Left lung (tissue), 4 donors: ENCODE measurements at regions not wholly inside any gene's neighbourhood (a gene's known extent, or its start where the extent isn't known, plus 50 kb on each side); places are given as distances from the start of the nearest gene placed in this dataset.

Experiments
- ATAC-seq: fragments of 200-7000 bp; cut with Tn5 transposase; one replicate; pipeline ENCODE4 v1.9.1; 2020; ENCODE audit warnings: moderate library complexity
- DNase-seq, 4 donors: peaks; one replicate each; pipeline ENCODE4 v3.0.0-alpha.2; 2013 to 2020
- H3K27ac ChIP-seq, 2 donors: fragments of 200-600 bp; sonication (generic) in 1 of 2; one replicate each; pipeline versions ENCODE4 v1.5.0 to v1.8.0; 2020 to 2021
- H3K27me3 ChIP-seq, 2 donors: fragments of 200-600 bp; sonication (generic) in 1 of 2; one replicate each; pipeline versions ENCODE4 v1.5.0 to v1.8.0; 2020 to 2021
- H3K36me3 ChIP-seq, 2 donors: fragments of 200-600 bp; sonication (generic) in 1 of 2; one replicate each; pipeline versions ENCODE4 v1.5.0 to v1.8.0; 2020 to 2021
- H3K4me1 ChIP-seq, 2 donors: fragments of 200-600 bp; one replicate each; pipeline ENCODE4 v1.8.0; 2021
- H3K4me3 ChIP-seq, 2 donors: fragments of 200-600 bp; sonication (generic) in 1 of 2; one replicate each; pipeline versions ENCODE4 v1.5.0 to v1.8.0; 2020 to 2021; ENCODE audit warnings: mild to moderate bottlenecking in 1 of 2
- H3K9me3 ChIP-seq, 2 donors: fragments of 200-600 bp; sonication (generic) in 1 of 2; one replicate each; pipeline versions ENCODE4 v1.5.0 to v1.8.0; 2020 to 2021
- CTCF ChIP-seq, 2 donors: fragments of 200-600 bp; sonication (generic) in 1 of 2; IDR thresholded peaks; one replicate each; pipeline versions ENCODE4 v1.5.0 to v1.8.0; 2021; ENCODE audit warnings: antibody characterized with exemption in 2 of 2
- intact Hi-C, 2 donors: fragments of 100-400 bp; cut with DNase I; formaldehyde crosslinking; loops; one replicate each; pipeline versions ENCODE4 v1.11.2 to v1.14.2; 2022
- donor health status: DM: no; HTN: yes; CAD: no.
- donor health status: DM: no; HTN: no; CAD: no.

- intact Hi-C loops = no loop called here
- ATAC-seq (no peak), DNase-seq (no peak)
- H3K27me3 ChIP-seq = no peaks in the 10 kb centered on the region
- no peaks in the 10 kb centered on the region for H3K36me3 ChIP-seq
- TF ChIP-seq CTCF (IDR thresholded peaks at IDR 0.05) = no peak
- no peak overlapping the region for H3K27ac ChIP-seq
- H3K4me1 ChIP-seq = peaks cover 6 to 18% of the 10 kb centered on the region in 2 donors
- H3K4me3 ChIP-seq = no peak overlapping the region
- H3K9me3 ChIP-seq = no peaks in the 10 kb centered on the region
Observed at GRCh38 chr20:53749499-53749898, 155.9 kb upstream of the ZNF217 start.

- Histone ChIP-seq H3K36me3 (no peaks in the 10 kb centered on the region), H3K4me1 (peaks cover 6 to 12% of the 10 kb centered on the region in 2 donors), H3K9me3 (no peaks in the 10 kb centered on the region), H3K4me3 (no peak overlapping the region), H3K27me3 (no peaks in the 10 kb centered on the region), H3K27ac (no peak overlapping the region)
- TF ChIP-seq CTCF (IDR thresholded peaks at IDR 0.05) = no peak
- DNase-seq (no peak), ATAC-seq (no peak)
- intact Hi-C loops = no loop called here
Observed at GRCh38 chr20:53748821-53749421, 155.3 kb upstream of the ZNF217 start.

GRCh38 chr20:53748176-53748575 lies 154.5 kb upstream of the ZNF217 start:
- no peak for TF ChIP-seq CTCF (IDR thresholded peaks at IDR 0.05)
- no peaks in the 10 kb centered on the region for H3K9me3 ChIP-seq
- H3K36me3 ChIP-seq = no peaks in the 10 kb centered on the region
- H3K4me1 ChIP-seq = peaks cover 6 to 12% of the 10 kb centered on the region in 2 donors
- intact Hi-C loops = no loop called here
- H3K27me3 ChIP-seq = no peaks in the 10 kb centered on the region
- H3K27ac ChIP-seq = no peak overlapping the region
- no peak overlapping the region for H3K4me3 ChIP-seq
- DNase-seq (no peak), ATAC-seq (peak; percentile 26)

- DNase-seq = no peak
- Histone ChIP-seq H3K27me3 (peaks cover 0 to 17% of the 10 kb centered on the region in 2 donors), H3K27ac (no peak overlapping the region), H3K36me3 (no peaks in the 10 kb centered on the region), H3K4me1 (peaks cover 8 to 30% of the 10 kb centered on the region in 2 donors), H3K9me3 (no peaks in the 10 kb centered on the region), H3K4me3 (no peak overlapping the region)
- intact Hi-C loops = no loop called here
- ATAC-seq = no peak
- TF ChIP-seq CTCF (IDR thresholded peaks at IDR 0.05) = no peak
Observed at GRCh38 chr20:53743607-53744260, 150.1 kb upstream of the ZNF217 start.

GRCh38 chr20:53742685-53743081 lies 149.0 kb upstream of the ZNF217 start:
- H3K9me3 ChIP-seq = no peaks in the 10 kb centered on the region
- no peak for DNase-seq
- no peak overlapping the region for H3K4me3 ChIP-seq
- ATAC-seq = no peak
- no peak for TF ChIP-seq CTCF (IDR thresholded peaks at IDR 0.05)
- intact Hi-C loops = no loop called here
- H3K36me3 ChIP-seq = no peaks in the 10 kb centered on the region
- peaks cover 0 to 21% of the 10 kb centered on the region in 2 donors for H3K27me3 ChIP-seq
- H3K27ac ChIP-seq = no peak overlapping the region
- H3K4me1 ChIP-seq = peaks cover 9 to 41% of the 10 kb centered on the region in 2 donors
